GM19025 (cell line): ENCODE measurements at regions not wholly inside any gene's neighbourhood (a gene's known extent, or its start where the extent isn't known, plus 50 kb on each side); places are given as distances from the start of the nearest gene placed in this dataset.

Source experiments
- ATAC-seq: cut with Tn5 transposase; IDR thresholded peaks from one replicate; pipeline ENCODE4 v1.9.1; 2021; ENCODE audit warnings: mild to moderate bottlenecking, low read depth, moderate library complexity; ENCODE audit not compliant: unreplicated experiment

DNA sequence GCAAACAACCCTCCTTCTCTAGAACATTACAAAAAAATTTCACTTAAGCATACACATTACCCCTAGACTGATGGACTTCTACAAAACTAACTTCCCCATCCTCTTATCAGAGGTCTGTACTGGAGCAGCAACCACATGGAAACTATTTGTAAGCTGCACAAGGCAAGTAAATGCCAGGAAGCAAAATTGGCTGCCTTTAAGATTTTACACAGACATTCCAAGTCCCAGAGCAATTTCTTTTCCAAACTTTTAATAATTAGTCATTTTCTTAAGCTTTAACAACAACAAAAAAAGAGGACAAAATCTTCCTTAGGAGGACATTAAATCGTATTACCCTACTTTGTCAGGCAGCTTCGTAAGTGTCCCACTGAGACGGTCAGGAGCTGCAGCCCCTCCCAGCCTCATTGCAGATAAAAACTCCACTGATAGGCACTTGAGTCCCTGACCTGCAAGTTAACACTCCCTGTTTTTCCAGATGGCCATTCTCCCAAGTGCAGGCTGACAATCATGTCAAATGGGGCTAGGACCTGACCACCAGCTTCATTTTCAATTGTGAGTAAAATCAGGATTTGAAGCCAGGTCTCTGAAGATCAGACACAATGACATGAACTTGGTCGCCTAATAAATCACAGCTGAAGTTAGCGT is 680.1 kb downstream of the DIAPH3 start:
- no peak for ATAC-seq

DNA sequence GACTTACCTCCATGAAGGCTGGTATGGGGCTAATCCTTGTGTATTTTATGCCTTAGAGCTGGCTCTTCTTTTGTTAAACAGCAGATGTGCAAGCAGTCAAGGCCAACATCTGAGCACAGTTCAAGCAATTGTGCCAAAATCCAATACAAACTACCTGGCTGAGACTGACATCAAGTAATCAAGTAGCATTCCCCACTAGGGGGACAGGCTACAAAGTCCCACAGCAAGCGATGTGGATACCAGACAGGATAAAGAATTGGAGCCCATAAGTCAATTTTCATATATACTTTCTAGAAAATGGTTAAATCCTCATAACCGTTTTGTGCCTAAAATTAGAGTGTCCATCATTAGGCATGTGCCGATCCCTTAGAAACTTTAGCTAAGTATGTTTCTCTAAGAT is 675.8 kb downstream of the DIAPH3 start:
- ATAC-seq = no peak

- ATAC-seq = no peak
These were observed 675.3 kb downstream of the DIAPH3 start for GRCh38 chr13:59488436-59488835.

GRCh38 chr13:59490651-59491050 is 673.1 kb downstream of the DIAPH3 start:
- no peak for ATAC-seq

- no peak for ATAC-seq
These were observed 671.6 kb downstream of the DIAPH3 start for GRCh38 chr13:59492030-59492636.

DNA sequence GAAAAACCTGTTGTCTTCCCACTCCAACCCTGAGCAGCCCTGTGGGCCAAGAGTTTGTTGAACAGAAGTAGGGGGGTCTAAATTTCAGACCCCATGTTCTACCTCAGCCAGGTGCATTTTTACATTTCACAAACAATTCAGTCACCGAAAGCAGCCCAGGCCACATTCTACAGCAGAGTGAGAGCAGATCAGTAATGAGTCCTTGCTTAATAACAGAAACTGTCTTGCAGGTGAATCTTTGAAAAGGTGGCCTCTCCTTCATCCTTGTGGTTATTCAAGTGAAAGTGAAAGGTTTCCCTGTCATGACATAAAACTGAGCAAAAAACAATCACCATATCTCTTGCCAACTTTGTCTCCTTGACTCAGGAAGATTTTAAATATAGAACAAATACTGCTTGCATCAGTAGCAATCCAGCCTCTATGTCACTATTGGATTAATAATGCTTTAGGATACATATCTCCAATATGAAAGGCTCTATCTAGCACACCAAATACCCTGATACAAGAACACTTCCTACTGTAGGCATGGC is 670.2 kb downstream of the DIAPH3 start:
- no peak for ATAC-seq

DNA sequence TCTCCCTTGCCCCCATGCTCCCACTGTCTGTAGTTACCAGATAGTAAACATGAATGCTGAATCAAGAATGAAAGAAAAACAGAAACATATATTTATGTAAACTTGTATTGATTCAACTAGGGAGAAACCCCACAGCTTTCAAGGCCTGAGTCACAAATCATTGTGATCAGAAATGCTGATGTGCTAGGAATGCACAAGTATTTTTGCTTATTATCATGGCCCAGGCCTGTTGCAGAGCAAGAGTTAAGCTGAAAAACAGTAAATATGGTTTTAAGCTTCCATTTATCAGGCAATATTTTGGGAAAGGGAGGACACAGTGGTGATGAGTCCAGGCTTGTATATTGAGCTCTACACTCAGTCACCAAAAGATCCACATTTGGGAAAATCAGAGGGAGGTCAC is 669.6 kb downstream of the DIAPH3 start:
- ATAC-seq = no peak

- ATAC-seq = no peak
These were observed 669.2 kb downstream of the DIAPH3 start for GRCh38 chr13:59494560-59494970.

DNA sequence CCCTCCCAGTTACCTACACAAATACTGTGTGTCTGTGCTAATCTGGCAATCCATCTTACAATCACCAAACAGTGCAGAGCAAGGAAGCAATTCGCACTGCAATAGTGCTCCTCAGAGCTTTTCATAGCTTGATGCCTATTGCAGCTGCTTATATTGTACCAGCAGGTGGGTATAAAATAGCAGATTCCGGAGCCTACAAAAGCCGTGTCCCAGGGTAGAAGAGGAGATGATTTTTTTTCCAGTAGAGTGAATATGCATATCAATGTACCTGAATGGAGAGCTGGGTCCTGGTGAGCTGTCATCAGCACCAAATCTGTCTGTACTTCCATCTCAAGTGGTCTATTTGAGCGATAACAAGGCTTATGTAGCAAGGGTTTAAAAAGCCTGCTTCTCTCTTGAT is 668.4 kb downstream of the DIAPH3 start:
- ATAC-seq = no peak

- ATAC-seq = no peak
These were observed 667.7 kb downstream of the DIAPH3 start for GRCh38 chr13:59495936-59496512.

DNA sequence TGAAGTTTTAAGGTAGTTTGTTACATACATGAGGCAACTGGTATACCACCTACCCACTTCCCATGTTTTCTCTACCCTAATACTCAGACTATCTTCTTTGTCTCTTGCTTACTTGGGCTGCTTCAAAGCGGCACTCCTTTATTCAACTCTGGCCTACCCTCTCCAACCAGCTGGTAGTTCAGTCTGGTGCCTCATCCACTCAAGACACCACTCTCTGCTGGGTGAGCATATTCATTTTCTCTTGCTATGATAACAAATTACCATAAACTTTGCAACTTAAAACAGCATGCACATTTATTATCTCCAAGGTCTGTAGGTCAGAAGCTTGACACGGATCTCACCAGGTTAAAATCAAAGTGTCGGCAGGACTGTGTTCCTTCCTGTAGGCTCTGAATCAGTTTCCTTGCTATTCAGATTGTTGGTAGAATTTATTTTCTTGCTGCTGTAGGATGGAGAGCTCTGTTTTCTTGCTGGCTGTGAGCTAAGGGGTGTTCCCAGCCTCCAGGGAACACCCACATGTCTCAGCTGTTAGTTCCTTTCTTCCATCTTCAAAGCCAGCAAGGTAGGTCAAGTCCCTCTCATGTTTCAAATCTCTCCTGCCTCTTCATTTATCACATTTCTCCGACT is 666.0 kb downstream of the DIAPH3 start:
- no peak for ATAC-seq

DNA sequence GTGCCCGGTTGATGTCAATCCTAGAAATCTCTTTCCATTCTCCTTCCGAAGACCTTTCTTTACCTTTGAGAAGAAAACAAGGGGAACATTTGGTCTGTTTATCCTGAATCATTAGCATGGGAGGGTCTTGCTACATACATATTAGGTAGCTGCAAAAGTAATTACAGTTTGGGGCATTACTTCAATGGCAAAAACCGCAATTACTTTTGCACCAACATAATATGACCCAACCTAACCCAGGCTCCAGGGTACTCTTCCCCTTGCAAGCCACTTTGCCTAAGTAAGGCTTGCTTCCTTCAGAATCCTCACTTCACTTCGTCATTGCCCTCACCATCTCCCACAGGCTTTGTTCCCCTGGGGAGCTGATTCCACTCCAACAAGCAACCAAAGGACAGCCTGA is 662.7 kb downstream of the DIAPH3 start:
- ATAC-seq = no peak

DNA sequence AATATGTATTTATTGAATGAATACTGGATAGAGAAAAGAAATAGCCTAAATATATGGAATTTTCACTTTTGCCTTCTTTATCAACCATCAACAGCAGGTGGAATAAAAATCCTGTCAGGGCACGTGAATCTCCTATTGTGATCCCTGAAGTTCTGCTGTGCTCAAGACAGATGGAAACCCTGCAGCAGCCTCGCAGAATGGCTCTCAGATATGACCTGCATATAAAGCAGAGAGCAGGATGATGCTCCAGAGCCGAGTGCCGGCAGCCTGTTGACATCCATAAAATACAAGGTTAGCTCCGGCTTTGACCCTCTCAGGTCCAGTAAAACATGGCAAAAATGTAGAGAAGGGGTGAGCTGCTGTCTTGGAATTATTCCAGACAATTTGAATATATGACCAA is 659.3 kb downstream of the DIAPH3 start:
- ATAC-seq = no peak

- ATAC-seq = no peak
These were observed 653.3 kb downstream of the DIAPH3 start for GRCh38 chr13:59510386-59510785.

- ATAC-seq = no peak
These were observed 650.0 kb downstream of the DIAPH3 start for GRCh38 chr13:59513686-59514085.

DNA sequence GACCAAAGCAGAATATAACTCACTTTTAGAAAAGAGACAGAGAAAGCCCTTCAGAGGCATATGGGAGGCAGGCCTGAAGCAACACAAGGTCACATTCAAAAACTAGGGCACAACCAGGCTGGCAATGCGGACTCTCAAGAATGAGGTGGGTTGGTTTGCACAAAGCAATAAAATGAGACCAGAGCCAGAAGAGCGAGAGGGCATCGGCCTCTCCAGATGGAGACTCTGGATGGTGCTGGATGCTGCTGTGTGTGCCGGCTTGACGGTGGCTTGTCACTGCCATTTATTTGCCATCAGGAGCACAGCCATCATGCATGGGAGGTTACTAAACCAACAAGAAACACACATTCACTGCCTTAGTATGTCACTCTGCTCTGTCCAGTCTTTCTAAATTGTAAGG is 649.4 kb downstream of the DIAPH3 start:
- no peak for ATAC-seq

DNA sequence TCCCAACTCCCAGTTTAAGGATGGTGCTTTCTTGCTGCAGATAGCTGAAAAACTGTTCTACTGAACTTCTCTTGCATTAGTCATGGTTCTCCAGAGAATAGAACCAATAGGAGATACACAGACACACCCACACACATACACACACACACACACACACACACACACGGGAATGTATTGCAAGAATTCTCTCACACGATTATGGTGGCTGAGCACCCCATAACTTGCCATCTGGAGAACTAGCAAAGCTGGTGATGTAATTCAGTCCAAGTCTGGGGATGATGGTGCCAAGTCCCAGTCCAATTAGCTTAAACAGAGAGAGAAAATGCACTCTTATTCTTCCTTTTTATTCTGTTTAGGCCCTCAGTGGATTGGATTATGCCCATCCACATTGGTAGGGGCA is 643.9 kb downstream of the DIAPH3 start:
- ATAC-seq = no peak

GRCh38 chr13:59521549-59521948 is 642.2 kb downstream of the DIAPH3 start:
- ATAC-seq = no peak

- ATAC-seq = no peak
These were observed 641.1 kb downstream of the DIAPH3 start for GRCh38 chr13:59522652-59523051.

DNA sequence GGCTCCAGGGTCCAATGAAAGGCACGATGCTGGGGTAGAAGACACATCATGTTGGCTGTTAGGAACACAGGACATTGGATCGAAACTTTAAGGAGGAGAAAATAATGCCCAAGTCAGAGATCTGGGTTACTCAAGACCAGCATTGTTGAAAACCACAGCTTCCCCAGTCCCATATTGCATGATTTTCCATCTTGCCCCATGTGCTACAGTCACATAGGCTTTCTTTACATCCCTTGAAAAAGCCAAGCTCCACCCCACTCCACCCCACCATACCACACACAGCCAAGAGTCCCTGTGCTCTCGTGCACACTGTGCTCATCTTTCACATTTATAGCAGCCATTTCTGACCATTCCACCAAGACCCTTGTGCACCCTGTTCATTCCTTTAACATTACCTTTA is 636.2 kb downstream of the DIAPH3 start:
- ATAC-seq = no peak

DNA sequence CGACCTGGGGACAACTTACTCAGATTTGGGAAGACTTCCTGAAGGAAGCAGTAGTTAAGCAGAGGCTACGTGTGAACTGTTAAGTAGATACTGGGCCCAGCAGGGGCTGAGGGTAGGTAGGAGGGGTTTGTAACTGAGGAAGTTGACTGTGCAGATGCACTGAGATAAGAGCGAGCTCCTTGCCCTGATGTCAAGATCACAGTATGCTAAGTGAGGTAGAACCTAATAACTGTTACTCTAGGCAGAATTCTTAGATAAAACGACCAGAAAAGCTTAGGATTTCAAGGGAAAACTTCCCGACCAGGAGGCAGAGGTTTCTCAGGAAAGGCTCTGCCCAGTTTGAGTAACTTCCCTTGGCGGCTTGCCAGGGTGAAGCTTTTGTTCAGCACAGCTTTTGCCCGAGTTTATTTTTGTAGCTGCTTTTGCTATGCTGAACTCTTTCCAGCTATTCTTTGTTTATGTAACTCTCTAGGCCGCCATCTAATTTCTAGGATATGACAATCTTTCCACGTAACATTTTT is 632.1 kb downstream of the DIAPH3 start:
- no peak for ATAC-seq
